ENCODE measurements at regions not wholly inside any gene's neighbourhood (a gene's known extent, or its start where the extent isn't known, plus 50 kb on each side); places are given as distances from the start of the nearest gene placed in this dataset.

GRCh38 chr2:223457301-223457700 is 144.9 kb downstream of the SCG2 start (continued):
- TF ChIP-seq, protein P1, sequence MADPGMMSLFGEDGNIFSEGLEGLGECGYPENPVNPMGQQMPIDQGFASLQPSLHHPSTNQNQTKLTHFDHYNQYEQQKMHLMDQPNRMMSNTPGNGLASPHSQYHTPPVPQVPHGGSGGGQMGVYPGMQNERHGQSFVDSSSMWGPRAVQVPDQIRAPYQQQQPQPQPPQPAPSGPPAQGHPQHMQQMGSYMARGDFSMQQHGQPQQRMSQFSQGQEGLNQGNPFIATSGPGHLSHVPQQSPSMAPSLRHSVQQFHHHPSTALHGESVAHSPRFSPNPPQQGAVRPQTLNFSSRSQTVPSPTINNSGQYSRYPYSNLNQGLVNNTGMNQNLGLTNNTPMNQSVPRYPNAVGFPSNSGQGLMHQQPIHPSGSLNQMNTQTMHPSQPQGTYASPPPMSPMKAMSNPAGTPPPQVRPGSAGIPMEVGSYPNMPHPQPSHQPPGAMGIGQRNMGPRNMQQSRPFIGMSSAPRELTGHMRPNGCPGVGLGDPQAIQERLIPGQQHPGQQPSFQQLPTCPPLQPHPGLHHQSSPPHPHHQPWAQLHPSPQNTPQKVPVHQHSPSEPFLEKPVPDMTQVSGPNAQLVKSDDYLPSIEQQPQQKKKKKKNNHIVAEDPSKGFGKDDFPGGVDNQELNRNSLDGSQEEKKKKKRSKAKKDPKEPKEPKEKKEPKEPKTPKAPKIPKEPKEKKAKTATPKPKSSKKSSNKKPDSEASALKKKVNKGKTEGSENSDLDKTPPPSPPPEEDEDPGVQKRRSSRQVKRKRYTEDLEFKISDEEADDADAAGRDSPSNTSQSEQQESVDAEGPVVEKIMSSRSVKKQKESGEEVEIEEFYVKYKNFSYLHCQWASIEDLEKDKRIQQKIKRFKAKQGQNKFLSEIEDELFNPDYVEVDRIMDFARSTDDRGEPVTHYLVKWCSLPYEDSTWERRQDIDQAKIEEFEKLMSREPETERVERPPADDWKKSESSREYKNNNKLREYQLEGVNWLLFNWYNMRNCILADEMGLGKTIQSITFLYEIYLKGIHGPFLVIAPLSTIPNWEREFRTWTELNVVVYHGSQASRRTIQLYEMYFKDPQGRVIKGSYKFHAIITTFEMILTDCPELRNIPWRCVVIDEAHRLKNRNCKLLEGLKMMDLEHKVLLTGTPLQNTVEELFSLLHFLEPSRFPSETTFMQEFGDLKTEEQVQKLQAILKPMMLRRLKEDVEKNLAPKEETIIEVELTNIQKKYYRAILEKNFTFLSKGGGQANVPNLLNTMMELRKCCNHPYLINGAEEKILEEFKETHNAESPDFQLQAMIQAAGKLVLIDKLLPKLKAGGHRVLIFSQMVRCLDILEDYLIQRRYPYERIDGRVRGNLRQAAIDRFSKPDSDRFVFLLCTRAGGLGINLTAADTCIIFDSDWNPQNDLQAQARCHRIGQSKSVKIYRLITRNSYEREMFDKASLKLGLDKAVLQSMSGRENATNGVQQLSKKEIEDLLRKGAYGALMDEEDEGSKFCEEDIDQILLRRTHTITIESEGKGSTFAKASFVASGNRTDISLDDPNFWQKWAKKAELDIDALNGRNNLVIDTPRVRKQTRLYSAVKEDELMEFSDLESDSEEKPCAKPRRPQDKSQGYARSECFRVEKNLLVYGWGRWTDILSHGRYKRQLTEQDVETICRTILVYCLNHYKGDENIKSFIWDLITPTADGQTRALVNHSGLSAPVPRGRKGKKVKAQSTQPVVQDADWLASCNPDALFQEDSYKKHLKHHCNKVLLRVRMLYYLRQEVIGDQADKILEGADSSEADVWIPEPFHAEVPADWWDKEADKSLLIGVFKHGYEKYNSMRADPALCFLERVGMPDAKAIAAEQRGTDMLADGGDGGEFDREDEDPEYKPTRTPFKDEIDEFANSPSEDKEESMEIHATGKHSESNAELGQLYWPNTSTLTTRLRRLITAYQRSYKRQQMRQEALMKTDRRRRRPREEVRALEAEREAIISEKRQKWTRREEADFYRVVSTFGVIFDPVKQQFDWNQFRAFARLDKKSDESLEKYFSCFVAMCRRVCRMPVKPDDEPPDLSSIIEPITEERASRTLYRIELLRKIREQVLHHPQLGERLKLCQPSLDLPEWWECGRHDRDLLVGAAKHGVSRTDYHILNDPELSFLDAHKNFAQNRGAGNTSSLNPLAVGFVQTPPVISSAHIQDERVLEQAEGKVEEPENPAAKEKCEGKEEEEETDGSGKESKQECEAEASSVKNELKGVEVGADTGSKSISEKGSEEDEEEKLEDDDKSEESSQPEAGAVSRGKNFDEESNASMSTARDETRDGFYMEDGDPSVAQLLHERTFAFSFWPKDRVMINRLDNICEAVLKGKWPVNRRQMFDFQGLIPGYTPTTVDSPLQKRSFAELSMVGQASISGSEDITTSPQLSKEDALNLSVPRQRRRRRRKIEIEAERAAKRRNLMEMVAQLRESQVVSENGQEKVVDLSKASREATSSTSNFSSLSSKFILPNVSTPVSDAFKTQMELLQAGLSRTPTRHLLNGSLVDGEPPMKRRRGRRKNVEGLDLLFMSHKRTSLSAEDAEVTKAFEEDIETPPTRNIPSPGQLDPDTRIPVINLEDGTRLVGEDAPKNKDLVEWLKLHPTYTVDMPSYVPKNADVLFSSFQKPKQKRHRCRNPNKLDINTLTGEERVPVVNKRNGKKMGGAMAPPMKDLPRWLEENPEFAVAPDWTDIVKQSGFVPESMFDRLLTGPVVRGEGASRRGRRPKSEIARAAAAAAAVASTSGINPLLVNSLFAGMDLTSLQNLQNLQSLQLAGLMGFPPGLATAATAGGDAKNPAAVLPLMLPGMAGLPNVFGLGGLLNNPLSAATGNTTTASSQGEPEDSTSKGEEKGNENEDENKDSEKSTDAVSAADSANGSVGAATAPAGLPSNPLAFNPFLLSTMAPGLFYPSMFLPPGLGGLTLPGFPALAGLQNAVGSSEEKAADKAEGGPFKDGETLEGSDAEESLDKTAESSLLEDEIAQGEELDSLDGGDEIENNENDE (IDR thresholded peaks at IDR 0.05; ENCODE audit: insufficient replicate concordance, low read length), result no peak
- TF ChIP-seq, protein P2, sequence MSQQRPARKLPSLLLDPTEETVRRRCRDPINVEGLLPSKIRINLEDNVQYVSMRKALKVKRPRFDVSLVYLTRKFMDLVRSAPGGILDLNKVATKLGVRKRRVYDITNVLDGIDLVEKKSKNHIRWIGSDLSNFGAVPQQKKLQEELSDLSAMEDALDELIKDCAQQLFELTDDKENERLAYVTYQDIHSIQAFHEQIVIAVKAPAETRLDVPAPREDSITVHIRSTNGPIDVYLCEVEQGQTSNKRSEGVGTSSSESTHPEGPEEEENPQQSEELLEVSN (IDR thresholded peaks at IDR 0.05), result no peak
- TF ChIP-seq SP4 (IDR thresholded peaks at IDR 0.05; ENCODE audit: low read length), result no peak
- TF ChIP-seq SP1 (IDR thresholded peaks at IDR 0.05; ENCODE audit: low read depth, low read length), result no peak
- TF ChIP-seq SP2 (IDR thresholded peaks at IDR 0.05; ENCODE audit: low read length), result no peak
- TF ChIP-seq EP300 (IDR thresholded peaks at IDR 0.05; ENCODE audit: borderline replicate concordance in 1 of 2, low read depth in 2 of 2, low read length in 2 of 2), result no peak
- TF ChIP-seq YY1 (IDR thresholded peaks at IDR 0.05; ENCODE audit: low read depth, low read length), result no peak
- no peak for TF ChIP-seq CHD2 (IDR thresholded peaks at IDR 0.05; ENCODE audit: low read length)

Data from H1 (cell line).